Liver (tissue), 8 donors: ENCODE measurements at regions not wholly inside any gene's neighbourhood (a gene's known extent, or its start where the extent isn't known, plus 50 kb on each side); places are given as distances from the start of the nearest gene placed in this dataset.

Experiments
- DNase-seq: peaks from one replicate; pipeline ENCODE4 v3.0.0-alpha.2; 2017; ENCODE audit warnings: low spot score
- H3K27ac ChIP-seq, 2 donors: one replicate each; pipeline ENCODE4 v1.7.0; 2013; ENCODE audit warnings: inconsistent platforms in 2 of 2, low read length in 2 of 2, control low read depth in 1 of 2, low read depth in 1 of 2, mild to moderate bottlenecking in 1 of 2
- H3K27me3 ChIP-seq, 4 donors: one replicate each; pipeline versions ENCODE4 v1.6.1 to v1.7.0; 2013; ENCODE audit warnings: low read length in 3 of 4, inconsistent platforms in 1 of 4, mild to moderate bottlenecking in 1 of 4, moderate library complexity in 1 of 4; ENCODE audit not compliant: control insufficient read depth in 4 of 4, insufficient read depth in 4 of 4
- H3K36me3 ChIP-seq, 4 donors: one replicate each; pipeline versions ENCODE4 v1.6.1 to v1.7.0; 2013; ENCODE audit warnings: low read length in 3 of 4, mild to moderate bottlenecking in 3 of 4, low read depth in 1 of 4, moderate library complexity in 1 of 4; ENCODE audit not compliant: control insufficient read depth in 4 of 4, insufficient read depth in 3 of 4
- H3K4me1 ChIP-seq, 4 donors: one replicate each; pipeline versions ENCODE4 v1.6.1 to v1.7.0; 2013; ENCODE audit warnings: low read length in 3 of 4, mild to moderate bottlenecking in 3 of 4, moderate library complexity in 1 of 4; ENCODE audit not compliant: control insufficient read depth in 4 of 4, insufficient read depth in 4 of 4
- H3K4me3 ChIP-seq, 3 donors: one replicate each; pipeline versions ENCODE4 v1.6.1 to v1.7.0; 2013; ENCODE audit warnings: low read length in 3 of 3, control low read depth in 1 of 3, low read depth in 1 of 3, mild to moderate bottlenecking in 1 of 3
- H3K9ac ChIP-seq, 2 donors: one replicate each; pipeline ENCODE4 v1.7.0; 2013; ENCODE audit warnings: low read length in 2 of 2, mild to moderate bottlenecking in 2 of 2, moderate library complexity in 2 of 2, control low read depth in 1 of 2, low read depth in 1 of 2
- H3K9me3 ChIP-seq, 4 donors: one replicate each; pipeline versions ENCODE4 v1.6.1 to v1.7.0; 2013; ENCODE audit warnings: low read length in 3 of 4; ENCODE audit not compliant: control insufficient read depth in 4 of 4
- EGR1 ChIP-seq, 2 donors: IDR thresholded peaks; 2 replicates each; pipeline ENCODE4 v1.6.1; 2016 to 2018; ENCODE audit warnings: antibody characterized with exemption in 2 of 2, low read depth in 2 of 2
- FOXA2 ChIP-seq: IDR thresholded peaks from 2 replicates; pipeline ENCODE4 v1.6.1; 2016; ENCODE audit warnings: antibody characterized with exemption
- GABPA ChIP-seq, 2 donors: IDR thresholded peaks in 1 of 2; conservative IDR thresholded peaks in 1 of 2; 2 replicates each; pipeline ENCODE4 v1.6.1; 2016; ENCODE audit warnings: antibody characterized with exemption in 2 of 2, mild to moderate bottlenecking in 1 of 2, moderate library complexity in 1 of 2
- HNF4A ChIP-seq, 2 donors: conservative IDR thresholded peaks; 2 replicates each; pipeline ENCODE4 v1.6.1; 2016; ENCODE audit warnings: antibody characterized with exemption in 2 of 2, mild to moderate bottlenecking in 2 of 2
- HNF4G ChIP-seq: IDR thresholded peaks from 2 replicates; pipeline ENCODE4 v1.6.1; 2016; ENCODE audit warnings: antibody characterized with exemption
- JUND ChIP-seq, 2 donors: IDR thresholded peaks; 2 replicates each; pipeline ENCODE4 v1.6.1; 2016; ENCODE audit warnings: antibody characterized with exemption in 2 of 2
- NR2F2 ChIP-seq: IDR thresholded peaks from 2 replicates; pipeline ENCODE4 v1.6.1; 2016; ENCODE audit warnings: antibody characterized with exemption
- RAD21 ChIP-seq, 2 donors: IDR thresholded peaks; 2 replicates each; pipeline ENCODE4 v1.6.1; 2016; ENCODE audit warnings: antibody characterized with exemption in 2 of 2, mild to moderate bottlenecking in 2 of 2
- RXRA ChIP-seq, 2 donors: IDR thresholded peaks; 2 replicates each; pipeline ENCODE4 v1.6.1; 2017 to 2018; ENCODE audit warnings: antibody characterized with exemption in 2 of 2, mild to moderate bottlenecking in 1 of 2
- SP1 ChIP-seq: IDR thresholded peaks from 2 replicates; pipeline ENCODE4 v1.6.1; 2018; ENCODE audit warnings: antibody characterized with exemption, mild to moderate bottlenecking
- TAF1 ChIP-seq: conservative IDR thresholded peaks from 2 replicates; pipeline ENCODE4 v1.6.1; 2016; ENCODE audit warnings: antibody characterized with exemption, mild to moderate bottlenecking
- YY1 ChIP-seq: IDR thresholded peaks from 2 replicates; pipeline ENCODE4 v1.6.1; 2016; ENCODE audit warnings: antibody characterized with exemption, mild to moderate bottlenecking
- WGBS: extraction: QIAGEN DNeasy Blood & Tissue Kit; methylation state at CpG from one replicate; pipeline ENCODE4 v1.1.7; 2013; 5-methylcytosine and 5-hydroxymethylcytosine counted together
- TF ChIP-seq, protein P1 (sequence below): IDR thresholded peaks from 2 replicates; pipeline ENCODE4 v1.6.1; 2016; ENCODE audit warnings: antibody characterized with exemption
- TF ChIP-seq, protein P2 (sequence below): fragments of 150-350 bp; IDR thresholded peaks from 2 replicates; pipeline ENCODE4 v1.5.1; 2017; ENCODE audit warnings: improper control_type of control experiment, low read depth, low read length; ENCODE audit not compliant: missing input control
- TF ChIP-seq, protein P3 (sequence below): IDR thresholded peaks from 2 replicates; pipeline ENCODE4 v1.6.1; 2016; ENCODE audit warnings: antibody characterized with exemption
- TF ChIP-seq, protein P4 (sequence below): IDR thresholded peaks from 2 replicates; pipeline ENCODE4 v1.6.1; 2016; ENCODE audit warnings: antibody characterized with exemption, mild to moderate bottlenecking
- donor health status: healthy.
- donor health status: healthy.
- donor health status: healthy.
- donor health status: healthy.
- donor health status: healthy.

DNA sequence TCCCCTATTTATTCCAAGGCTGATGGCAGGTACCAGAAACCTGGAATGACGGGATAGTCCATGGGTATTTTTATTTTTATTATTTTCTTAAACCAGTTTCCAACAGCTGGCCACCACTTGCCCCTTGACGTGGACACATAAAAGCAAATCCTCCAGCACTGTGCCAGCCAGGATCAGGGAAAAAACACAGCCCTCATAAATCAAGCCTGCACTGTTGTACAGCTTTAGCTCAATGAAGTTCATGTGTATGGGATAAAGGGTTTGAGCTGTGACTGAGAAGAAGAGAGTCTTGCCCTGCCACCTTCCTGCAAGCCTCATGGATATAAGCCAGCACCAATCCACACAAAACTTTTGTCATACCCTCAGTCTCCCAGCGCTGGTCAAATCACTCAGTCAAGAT is 303.8 kb upstream of the SPAG17 start (continued):
- TF ChIP-seq, protein P1, sequence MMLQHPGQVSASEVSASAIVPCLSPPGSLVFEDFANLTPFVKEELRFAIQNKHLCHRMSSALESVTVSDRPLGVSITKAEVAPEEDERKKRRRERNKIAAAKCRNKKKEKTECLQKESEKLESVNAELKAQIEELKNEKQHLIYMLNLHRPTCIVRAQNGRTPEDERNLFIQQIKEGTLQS, result no peak
- TF ChIP-seq HNF4G, result no peak
- TF ChIP-seq, protein P2, sequence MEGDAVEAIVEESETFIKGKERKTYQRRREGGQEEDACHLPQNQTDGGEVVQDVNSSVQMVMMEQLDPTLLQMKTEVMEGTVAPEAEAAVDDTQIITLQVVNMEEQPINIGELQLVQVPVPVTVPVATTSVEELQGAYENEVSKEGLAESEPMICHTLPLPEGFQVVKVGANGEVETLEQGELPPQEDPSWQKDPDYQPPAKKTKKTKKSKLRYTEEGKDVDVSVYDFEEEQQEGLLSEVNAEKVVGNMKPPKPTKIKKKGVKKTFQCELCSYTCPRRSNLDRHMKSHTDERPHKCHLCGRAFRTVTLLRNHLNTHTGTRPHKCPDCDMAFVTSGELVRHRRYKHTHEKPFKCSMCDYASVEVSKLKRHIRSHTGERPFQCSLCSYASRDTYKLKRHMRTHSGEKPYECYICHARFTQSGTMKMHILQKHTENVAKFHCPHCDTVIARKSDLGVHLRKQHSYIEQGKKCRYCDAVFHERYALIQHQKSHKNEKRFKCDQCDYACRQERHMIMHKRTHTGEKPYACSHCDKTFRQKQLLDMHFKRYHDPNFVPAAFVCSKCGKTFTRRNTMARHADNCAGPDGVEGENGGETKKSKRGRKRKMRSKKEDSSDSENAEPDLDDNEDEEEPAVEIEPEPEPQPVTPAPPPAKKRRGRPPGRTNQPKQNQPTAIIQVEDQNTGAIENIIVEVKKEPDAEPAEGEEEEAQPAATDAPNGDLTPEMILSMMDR, result no peak
- no peak for TF ChIP-seq TAF1

DNA sequence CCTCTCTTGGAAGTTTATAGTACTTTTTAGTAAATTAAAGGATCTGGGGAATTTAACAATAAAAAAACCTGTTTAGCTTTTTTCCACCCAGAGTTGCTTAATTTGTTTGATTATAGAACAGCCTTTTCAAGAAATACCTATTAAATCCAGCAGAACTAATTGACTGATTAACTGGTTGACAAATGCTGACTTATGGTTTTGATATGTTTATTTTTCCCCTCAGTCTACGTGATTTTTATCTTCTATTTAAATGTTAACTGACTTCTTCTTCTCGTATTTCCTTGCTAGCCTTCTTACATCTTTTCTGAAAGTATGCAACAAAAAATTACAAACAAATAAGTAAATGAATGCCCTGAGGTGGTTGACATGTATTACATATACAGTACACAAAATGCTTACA is 302.9 kb upstream of the SPAG17 start:
- WGBS, result 25% methylated on average over 2 of the region's 2 CpGs
- Histone ChIP-seq H3K27ac (no peak overlapping the region), H3K9ac (no peak overlapping the region), H3K4me1 (no peaks in the 10 kb centered on the region), H3K36me3 (no peaks in the 10 kb centered on the region), H3K9me3 (no peaks in the 10 kb centered on the region), H3K27me3 (peaks cover 0 to 3% (median 0%) of the 10 kb centered on the region in 4 donors), H3K4me3 (no peak overlapping the region)
- DNase-seq, result no peak
- TF ChIP-seq HNF4G (no peak), NR2F2 (no peak), SP1 (no peak), TAF1 (no peak), HNF4A (conservative IDR thresholded peaks at IDR 0.05) (no peak), EGR1 (IDR thresholded peaks at IDR 0.05; ENCODE audit: low read depth in 2 of 2) (no peak), YY1 (no peak), JUND (IDR thresholded peaks at IDR 0.05) (no peak), GABPA (IDR thresholded peaks at IDR 0.05 in 1 of 2, conservative IDR thresholded peaks at IDR 0.05 in 1 of 2) (no peak), FOXA2 (no peak), RAD21 (IDR thresholded peaks at IDR 0.05) (no peak), RXRA (IDR thresholded peaks at IDR 0.05) (no peak)
- TF ChIP-seq, protein P3, sequence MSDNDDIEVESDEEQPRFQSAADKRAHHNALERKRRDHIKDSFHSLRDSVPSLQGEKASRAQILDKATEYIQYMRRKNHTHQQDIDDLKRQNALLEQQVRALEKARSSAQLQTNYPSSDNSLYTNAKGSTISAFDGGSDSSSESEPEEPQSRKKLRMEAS, result no peak
- TF ChIP-seq, protein P4, sequence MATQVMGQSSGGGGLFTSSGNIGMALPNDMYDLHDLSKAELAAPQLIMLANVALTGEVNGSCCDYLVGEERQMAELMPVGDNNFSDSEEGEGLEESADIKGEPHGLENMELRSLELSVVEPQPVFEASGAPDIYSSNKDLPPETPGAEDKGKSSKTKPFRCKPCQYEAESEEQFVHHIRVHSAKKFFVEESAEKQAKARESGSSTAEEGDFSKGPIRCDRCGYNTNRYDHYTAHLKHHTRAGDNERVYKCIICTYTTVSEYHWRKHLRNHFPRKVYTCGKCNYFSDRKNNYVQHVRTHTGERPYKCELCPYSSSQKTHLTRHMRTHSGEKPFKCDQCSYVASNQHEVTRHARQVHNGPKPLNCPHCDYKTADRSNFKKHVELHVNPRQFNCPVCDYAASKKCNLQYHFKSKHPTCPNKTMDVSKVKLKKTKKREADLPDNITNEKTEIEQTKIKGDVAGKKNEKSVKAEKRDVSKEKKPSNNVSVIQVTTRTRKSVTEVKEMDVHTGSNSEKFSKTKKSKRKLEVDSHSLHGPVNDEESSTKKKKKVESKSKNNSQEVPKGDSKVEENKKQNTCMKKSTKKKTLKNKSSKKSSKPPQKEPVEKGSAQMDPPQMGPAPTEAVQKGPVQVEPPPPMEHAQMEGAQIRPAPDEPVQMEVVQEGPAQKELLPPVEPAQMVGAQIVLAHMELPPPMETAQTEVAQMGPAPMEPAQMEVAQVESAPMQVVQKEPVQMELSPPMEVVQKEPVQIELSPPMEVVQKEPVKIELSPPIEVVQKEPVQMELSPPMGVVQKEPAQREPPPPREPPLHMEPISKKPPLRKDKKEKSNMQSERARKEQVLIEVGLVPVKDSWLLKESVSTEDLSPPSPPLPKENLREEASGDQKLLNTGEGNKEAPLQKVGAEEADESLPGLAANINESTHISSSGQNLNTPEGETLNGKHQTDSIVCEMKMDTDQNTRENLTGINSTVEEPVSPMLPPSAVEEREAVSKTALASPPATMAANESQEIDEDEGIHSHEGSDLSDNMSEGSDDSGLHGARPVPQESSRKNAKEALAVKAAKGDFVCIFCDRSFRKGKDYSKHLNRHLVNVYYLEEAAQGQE, result no peak

DNA sequence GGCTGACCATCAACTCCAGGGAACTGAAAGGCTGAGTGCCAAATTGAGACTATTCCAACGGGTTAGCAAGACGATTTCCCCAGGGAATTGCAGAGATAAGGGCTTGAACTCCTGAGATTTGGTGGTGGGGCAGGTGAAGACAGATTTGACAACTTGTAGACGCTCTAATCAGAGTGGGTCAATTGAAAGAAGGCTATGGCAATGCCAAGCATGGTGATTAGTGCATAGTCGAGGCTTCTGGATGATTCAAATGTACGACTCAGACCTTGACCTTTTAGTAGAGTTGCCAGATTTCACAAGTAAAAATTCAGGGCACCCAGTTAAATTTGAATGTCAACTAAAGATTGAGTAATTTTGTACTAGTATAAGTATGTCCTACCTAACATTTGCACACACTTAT is 302.1 kb upstream of the SPAG17 start:
- Histone ChIP-seq H3K4me1 (no peaks in the 10 kb centered on the region), H3K27me3 (peaks cover 0 to 3% (median 0%) of the 10 kb centered on the region in 4 donors)

More for the DNA sequence above, 302.1 kb upstream of the SPAG17 start:
- Histone ChIP-seq H3K4me3 (no peak overlapping the region), H3K9me3 (no peaks in the 10 kb centered on the region), H3K9ac (no peak overlapping the region), H3K36me3 (no peaks in the 10 kb centered on the region), H3K27ac (no peak overlapping the region)
- no peak for DNase-seq
- TF ChIP-seq, protein P4, result no peak
- TF ChIP-seq, protein P3, result no peak
- TF ChIP-seq HNF4G, result no peak
- 43% methylated on average over 5 of the region's 5 CpGs for WGBS
